GM11168 (cell line): ENCODE measurements at regions not wholly inside any gene's neighbourhood (a gene's known extent, or its start where the extent isn't known, plus 50 kb on each side); places are given as distances from the start of the nearest gene placed in this dataset.

ENCODE experiments used
- in situ Hi-C: fragments of 300-500 bp; cut with MboI; formaldehyde crosslinking; loops from one replicate; pipeline ENCODE4 v1.12.0; 2022; ENCODE audit warnings: low sequenced_read_pairs; ENCODE audit not compliant: unreplicated experiment

DNA sequence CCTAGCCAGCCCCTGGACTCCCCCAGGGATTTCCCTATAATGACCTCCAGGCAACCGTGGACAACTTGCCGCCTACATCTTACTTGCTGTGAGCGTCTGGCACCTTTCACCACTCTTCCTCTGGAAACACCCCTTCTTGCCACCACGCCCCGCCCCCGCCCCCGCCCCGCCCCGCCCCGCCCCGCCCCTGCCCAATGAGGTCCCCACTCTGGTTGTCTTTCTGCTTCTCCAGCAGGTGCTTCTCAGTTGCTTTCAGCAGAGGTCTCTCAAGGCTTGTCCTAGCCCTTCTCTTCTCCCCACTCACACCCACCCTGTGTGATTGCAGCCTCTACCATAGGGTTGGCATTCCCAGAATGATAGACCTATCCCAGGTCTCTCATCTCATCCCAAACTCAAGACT is 214.5 kb downstream of the EN1 start:
- in situ Hi-C loops = no loop called here

DNA sequence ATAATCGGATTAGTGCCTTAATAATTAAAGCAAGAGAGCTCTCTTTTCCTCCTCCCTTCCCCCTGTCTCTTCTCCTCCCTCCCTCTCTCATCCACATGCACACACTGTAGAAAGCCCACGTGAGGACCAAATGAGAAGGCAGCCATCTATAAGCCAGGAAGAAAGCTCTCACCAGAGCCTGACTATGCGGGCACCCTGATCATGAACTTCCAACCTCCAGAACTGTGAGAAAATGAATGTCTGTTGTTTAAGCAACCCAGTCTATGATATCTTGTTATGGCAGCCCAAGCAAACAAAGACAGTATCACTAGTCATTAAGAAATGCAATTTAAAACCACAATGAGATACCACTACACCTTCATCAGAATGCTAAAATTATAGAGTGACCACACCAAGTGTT is 220.3 kb downstream of the EN1 start:
- in situ Hi-C loops = no loop called here

DNA sequence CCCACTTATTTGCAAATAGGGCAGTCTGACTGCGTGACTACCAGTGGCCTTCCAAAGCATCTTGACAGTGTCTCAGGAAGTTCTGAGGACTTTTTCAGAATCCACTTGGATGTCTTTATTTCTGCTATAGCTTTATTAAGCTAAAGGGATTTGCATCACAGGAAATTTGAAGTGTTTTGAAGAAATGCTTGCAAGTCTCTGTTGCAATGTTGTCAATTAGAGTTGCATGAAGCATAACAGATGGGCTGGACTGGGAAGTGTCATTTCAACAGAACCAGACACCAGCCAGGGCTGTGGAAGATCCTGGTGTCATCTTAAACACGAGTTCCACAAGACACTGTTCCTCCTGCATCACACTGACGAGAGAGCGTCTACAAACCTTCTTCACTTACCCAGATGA is 224.5 kb downstream of the EN1 start:
- in situ Hi-C loops = no loop called here

DNA sequence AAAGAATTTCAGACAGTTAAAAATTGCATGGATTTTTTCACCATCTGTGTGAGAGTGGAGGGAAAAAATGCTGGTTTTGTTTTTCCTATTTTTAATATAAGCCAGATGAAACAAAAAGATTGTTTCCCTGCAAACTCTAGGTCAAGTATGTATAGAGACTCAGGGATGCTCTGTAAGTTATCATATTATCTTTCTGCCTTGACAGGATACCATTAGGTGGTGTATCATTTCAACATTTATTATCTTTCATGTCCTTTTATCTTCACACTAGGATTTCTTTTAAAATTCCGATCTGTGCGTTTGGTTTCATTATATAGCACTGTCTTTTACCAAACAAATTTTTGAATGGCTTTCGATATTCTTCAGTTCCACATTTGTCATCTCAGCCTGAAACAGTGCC is 225.3 kb downstream of the EN1 start:
- in situ Hi-C loops = no loop called here

DNA sequence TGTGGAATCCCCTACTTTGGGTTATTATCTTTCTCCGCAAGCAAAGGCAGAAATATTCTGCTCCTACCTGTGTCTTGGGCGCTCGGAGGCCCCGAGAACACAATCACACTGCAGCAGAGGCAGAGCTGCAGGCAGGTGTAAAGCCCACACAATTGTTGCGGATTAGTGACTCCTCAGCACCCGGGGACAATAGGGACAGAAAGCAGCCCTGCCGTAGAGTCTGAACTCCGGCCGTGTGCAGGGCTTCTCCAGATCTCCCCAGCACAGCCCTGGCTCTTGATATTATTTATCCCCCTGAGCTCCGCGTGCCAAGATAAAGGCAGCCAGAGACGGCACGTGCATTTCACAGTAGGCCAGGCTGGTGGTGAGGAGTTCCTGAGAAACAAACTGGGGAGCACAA is 229.2 kb downstream of the EN1 start:
- in situ Hi-C loops = no loop called here

DNA sequence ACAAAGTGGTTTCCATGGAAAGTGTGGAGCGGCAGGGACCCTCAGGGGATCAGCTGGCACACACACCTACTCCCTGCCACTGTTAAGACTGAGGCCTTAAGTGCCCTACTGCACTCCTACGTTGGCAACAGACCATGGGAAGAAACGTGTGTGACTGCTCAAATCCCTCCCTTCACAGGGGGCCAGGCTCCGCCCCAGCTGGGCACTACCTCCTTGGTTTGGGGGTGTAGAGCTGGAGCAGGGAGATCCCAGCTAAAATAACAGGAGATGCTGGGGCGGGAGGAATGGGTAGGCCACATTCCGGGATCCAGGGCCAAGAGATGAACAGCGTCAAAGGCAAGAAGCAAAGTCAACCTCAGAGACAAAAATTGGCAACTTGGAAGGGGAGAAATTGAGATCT is 231.0 kb downstream of the EN1 start:
- in situ Hi-C loops = no loop called here

DNA sequence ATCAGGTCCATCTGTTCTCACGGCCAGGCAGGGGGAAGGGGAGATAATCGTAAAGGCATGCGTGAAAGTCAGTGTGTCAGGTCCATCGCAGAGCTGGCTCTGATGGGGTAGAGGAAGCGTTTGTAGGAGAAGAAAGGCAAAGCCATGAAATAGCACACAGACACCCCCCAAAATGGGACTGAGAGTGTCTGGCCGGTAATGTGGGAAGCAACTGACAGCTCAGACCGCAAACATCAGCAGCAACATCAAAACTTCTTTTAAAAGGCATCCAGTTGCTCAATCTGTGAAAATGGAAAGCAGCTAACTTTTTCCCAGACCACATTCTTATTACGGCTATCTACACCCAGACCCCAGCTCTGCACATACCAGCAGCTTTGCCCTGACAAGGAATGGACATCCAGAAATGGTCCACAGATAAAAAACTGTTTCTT is 232.6 kb downstream of the EN1 start:
- in situ Hi-C loops = no loop called here

DNA sequence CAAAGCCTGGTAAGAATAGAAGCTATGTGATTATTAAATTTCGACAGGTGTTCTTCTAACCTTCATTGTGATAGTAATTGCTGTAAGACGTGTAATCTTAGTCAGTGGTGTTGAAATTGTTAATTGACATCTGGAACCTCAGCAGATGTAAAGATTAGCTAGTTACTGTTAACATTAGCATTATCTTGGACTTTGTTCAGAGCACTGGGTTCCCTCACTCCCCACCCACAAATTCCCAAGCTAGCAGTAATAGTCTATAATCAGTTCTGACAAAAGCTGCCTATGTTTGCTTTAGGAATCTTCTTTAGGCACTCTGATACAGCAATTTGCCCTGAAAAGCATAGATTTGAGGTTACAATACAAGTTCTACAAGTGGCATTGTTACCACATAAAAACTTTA is 233.7 kb downstream of the EN1 start:
- in situ Hi-C loops = no loop called here

DNA sequence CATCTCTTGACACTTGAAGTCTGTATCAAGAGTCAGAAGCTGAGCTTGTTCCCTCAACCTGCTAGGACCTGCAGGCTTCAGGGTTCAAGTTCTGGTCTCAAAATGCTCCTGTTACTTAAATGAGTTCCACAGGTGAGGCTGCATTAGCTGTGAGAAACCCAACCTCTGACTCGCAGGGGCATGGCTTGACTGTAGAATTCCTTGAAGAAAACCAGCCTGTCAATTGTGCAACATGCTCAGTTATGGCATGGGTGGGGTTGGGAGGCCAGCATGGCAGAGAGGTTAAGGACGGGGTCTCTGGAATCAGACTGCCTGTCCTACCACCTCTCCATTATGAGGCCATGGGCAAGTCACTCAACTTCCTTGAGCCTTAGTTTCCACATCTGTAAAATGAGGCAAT is 235.8 kb downstream of the EN1 start:
- in situ Hi-C loops = no loop called here

DNA sequence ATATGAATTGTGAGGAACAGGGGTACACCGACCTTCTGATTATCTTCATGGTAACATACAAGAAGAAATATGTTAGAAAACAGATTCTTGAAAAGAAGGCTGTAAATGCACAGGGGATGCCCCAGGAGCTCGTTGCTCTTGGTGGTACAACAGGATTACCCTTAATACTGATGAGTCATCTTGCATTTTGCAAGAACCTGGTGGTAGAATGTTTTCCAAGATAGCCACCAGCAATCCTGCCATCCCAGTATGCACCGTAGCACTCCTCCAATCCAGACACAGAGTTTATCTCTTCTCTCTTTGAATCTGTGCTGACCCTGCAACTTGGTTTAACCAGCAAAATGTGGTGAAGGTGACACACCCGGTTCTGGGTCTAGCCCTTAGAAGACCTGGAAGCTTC is 238.3 kb downstream of the EN1 start:
- in situ Hi-C loops = no loop called here

DNA sequence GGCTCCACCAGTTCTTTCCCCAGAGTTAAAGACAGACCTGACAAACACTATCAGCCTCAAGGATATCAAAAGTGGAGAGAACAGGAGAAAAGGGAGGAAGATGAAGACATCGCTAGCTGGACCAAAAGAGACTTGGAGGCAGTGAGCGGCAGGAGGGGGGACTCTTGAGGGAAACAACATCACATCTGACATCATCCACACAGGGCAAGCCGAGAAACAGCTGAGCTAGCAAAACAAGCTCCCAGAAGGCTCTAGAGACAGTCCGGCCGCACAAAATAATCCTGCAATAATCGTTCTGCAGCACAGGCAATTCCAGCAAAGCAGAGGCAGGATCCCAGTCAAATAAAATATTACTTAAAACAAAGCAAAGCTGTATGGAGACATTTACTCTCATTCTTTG is 239.8 kb downstream of the EN1 start:
- in situ Hi-C loops = no loop called here

DNA sequence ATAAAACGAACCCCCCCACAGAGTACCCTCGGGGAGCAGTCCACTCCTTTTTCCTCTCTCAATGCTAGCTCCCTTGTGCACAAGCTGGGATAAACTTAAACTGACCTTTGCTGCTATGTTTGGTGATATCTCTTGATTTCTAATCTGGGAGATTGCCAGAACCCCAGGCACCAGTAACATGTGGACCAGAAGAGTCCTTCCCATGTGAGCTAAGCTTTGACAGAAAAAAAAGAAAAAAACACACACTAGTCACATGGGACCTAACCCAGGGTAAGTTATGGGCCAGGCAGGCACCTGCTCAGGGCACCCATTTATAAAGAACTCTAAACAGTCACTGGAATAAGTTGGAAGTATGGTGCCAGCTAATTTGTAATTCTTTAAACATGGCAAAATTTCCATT is 242.6 kb downstream of the EN1 start:
- in situ Hi-C loops = no loop called here

DNA sequence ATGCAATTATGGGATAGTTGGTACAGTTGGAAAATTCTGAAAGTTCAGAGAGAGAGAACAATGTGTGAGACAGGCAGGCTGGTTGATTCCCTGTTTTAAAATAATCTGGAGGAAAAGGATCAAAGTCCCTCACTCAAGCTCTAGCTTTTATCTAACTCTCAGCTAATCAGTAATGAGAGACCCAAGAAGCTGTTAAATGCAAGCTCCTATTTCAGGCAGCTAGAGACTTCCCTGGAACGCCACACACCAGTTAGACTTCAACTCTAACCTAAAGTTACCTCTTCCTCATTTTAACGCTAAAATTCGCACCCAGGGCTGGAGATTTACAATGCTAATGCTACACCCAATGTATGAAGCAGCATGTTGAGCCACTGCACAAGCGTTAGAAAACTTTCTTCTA is 243.1 kb downstream of the EN1 start:
- in situ Hi-C loops = no loop called here

DNA sequence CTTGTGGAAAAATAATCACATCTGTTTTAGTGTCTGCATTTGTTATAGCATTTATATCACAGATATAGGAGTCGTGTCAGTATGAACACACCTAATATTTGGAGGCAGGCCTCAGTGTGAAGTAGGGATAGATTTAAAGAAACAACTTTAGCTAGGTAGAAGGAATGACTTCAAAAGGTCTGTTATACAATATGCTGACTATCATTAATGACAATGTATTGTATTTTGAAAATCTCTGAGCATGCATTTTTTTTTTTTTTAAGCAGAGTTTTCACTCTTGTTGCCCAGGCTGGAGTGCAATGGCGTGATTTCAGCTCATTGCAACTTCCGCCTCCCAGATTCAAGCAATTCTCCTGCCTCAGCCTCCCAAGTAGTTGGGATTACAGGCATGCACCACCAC is 248.3 kb downstream of the EN1 start:
- in situ Hi-C loops = no loop called here

DNA sequence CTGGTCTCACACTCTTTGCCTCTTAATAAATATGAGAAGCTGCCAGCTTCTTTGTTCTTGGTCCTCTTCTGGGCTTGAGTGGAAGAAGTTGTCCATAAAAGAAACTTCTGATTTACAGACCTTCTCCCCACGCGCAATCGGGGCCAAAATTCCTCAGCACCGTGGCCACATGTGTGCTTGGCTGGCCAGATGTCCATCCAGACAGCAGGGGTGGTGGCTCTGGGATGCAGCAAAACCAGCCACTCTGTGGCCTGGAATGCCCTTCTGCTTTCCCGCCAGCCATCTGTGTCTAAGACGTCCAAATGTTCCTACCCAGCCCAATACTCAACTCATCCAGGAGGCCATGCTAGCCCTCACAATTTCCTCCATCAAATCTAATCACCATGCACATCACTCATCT is 250.8 kb downstream of the EN1 start:
- in situ Hi-C loops = no loop called here

DNA sequence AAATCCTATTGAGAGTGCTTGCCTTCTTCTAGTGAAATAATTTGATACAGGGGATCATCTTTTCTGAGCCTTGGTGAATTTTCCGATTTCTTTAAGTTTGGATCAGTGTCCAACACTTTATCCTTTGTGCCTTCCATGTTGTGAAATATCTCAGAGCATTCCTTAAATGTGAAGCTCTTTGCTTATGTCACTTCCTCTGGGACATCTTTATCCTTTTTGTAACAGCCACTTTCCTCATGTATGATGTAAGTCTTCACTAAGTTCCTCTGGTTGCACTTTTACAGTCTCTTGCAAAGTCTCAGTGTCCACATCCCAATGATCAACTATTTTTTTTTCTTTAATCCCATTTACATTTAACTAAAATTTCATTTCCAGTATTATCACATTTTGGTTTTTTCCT is 254.2 kb downstream of the EN1 start:
- in situ Hi-C loops = no loop called here

DNA sequence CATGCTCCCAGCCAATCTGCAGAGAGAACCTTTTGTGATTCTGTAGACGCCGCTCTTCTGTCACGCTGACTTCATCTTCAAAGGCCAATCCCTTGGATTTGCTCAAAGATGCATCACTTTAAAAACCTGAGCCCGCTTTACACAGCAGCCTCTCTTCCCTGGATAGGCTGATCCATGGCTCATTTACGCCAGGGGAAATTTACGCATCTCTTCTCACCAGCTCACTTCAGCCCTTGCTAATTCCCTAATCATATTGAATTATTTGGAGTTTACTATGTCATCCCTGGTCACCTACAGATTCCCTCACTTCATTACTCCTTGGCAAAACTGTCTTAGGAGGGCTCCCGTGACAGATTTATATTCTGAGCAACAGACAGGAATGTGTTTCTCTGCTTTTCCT is 256.2 kb downstream of the EN1 start:
- in situ Hi-C loops = no loop called here

DNA sequence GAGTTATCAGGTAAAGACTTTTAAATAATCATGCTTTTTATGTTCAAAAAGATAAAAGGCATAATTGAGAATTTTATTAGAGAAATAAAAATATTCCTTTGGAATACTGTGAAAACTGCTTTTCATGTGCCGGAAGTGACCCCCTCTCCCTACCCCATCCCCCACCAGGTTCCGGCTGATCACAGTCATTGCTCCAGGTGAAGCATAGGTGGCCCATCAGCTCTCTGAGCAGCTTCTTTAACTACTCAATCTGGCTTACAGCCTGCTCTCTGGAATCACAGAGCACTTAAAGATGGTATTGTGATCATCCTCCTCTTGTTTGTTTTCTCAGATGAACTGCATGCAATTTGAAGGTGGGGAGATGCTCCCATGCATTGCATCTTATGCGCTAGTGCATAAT is 257.7 kb downstream of the EN1 start:
- in situ Hi-C loops = no loop called here

DNA sequence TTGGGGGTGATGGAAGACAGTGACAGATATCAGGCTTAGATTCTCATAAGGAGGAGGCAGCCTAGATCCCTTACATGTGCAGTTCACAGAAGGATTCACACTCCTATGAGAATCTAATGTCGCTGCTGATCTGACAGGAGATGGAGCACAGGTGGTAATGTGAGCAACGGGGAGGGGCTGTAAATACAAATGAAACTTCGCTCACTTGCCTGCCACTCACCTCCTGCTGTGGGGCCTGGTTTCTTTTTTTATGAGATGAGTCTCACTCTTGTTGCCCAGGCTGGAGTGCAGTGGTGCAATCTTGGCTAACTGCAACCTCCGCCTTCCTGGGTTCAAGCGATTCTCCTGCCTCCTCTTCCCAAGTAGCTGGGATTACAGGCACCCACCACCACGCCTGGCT is 258.6 kb downstream of the EN1 start:
- in situ Hi-C loops = no loop called here

DNA sequence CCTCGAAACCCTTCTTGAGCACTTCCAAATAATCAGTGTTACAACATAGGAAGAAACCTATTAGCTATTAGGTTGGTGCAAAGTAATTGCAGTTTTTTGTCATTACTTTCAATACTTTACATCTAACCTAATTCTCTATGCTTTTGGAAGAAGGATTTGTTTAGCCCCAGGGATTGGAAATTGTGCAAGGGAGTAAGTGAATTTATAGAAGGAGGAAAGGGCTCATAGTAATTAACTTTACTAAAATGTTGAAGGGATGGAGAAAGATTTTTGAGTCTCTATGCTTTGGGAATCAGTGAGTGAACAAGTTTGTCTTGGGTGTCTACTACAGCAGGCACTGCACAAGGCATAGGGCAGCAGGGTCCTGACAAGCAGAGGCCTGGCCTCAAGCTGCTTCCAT is 261.1 kb downstream of the EN1 start:
- in situ Hi-C loops = no loop called here

DNA sequence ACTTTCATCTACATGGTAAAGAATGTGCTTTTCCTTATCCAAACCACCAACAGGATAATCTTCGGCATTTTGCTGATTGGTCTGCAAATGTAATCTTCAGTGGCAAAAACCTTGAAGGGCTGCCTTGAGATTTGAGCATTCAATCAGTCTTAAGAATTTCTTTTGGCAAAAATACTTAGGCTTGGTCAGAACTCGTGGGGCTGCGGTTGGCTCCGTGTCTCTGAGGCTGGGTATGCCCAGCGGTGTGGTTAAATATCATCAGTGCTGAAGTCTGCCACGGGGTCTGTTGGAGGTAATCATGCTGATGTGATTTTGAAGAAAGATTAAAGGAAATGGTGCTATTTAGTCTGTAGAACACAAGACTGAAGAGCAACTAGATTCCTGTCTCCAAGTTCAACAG is 262.6 kb downstream of the EN1 start:
- in situ Hi-C loops = no loop called here

DNA sequence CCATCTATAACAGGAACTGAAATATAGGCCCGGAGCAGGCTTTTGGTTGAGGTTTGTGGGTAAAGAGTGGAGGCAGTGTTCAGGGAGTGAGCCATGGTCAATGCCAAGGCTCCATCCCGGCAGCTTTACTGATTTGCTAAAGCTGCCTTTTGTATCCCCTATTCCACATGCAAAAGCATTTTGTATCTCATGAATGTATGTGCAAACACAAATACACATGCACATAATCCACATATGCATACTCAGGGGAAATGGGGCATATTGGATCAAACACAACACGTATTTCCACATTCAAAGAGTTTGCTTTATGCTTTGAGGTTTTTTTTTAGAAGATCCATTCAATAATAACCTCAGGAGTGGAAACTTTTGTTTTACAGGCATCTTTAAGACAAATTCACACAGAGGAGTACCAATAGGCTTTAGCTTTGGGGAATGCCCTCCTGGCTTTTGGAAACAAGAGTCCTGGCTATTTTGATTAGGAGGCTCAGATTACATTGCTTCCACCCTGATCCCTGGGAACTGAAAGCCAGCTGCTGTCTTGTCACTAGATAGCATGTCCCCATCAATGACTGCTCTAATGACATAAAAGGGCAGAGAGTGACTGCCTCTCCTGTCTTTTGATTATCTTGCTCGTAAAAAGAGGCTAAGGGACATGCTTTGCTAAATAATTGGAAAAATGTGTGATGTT is 263.2 kb downstream of the EN1 start:
- in situ Hi-C loops = no loop called here

DNA sequence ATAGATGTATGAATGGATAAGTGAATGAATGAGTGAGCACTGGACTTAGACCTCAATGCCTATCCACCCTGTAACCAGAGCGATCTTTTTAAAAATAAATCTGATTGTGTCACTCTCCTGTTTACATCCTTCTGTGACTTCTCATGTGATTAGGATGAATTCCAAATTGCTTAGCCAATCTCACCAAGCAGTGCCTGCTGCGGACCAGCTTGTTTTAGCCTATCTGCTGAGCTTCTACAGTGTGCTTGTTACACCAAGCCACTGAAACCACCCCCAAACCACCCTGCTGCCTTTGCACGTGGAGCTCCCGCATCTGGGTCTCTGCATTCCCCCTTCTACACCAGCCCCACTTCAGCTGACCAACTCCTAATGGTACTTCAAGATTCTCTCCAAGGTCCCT is 265.4 kb downstream of the EN1 start:
- in situ Hi-C loops = no loop called here
